HG02642 (cell line): ENCODE measurements at regions not wholly inside any gene's neighbourhood (a gene's known extent, or its start where the extent isn't known, plus 50 kb on each side); places are given as distances from the start of the nearest gene placed in this dataset.
A peak's percentile ranks its signal among the peaks of the same experiment; 100 is the strongest.
"Not testable (repeated sequence)": the region's sequence is repeated elsewhere in the genome, so short reads cannot be mapped to it uniquely, and the experiment has no call there.

Experiments
- ATAC-seq: cut with Tn5 transposase; IDR thresholded peaks from one replicate; pipeline ENCODE4 v1.9.1; 2021; ENCODE audit warnings: mild to moderate bottlenecking; ENCODE audit not compliant: unreplicated experiment, poor library complexity

- ATAC-seq: peak; percentile 90
These were observed 152.4 kb upstream of the MAN1A1 start for GRCh38 chr6:119501798-119502483.

GRCh38 chr6:119499797-119500196, 150.2 kb upstream of the MAN1A1 start:
- ATAC-seq: no peak

- no peak for ATAC-seq
These were observed 148.6 kb upstream of the MAN1A1 start for GRCh38 chr6:119497988-119498727.

GRCh38 chr6:119495230-119495683, 145.7 kb upstream of the MAN1A1 start:
- no peak for ATAC-seq

GRCh38 chr6:119493980-119494379, 144.4 kb upstream of the MAN1A1 start:
- ATAC-seq: no peak

- ATAC-seq: not testable (repeated sequence)
These were observed 141.6 kb upstream of the MAN1A1 start for GRCh38 chr6:119491112-119491511.

GRCh38 chr6:119490050-119490449, 140.5 kb upstream of the MAN1A1 start:
- ATAC-seq: not testable (repeated sequence)

GRCh38 chr6:119484598-119484997, 135.0 kb upstream of the MAN1A1 start:
- no peak for ATAC-seq

GRCh38 chr6:119483908-119484307, 134.3 kb upstream of the MAN1A1 start:
- no peak for ATAC-seq

- no peak for ATAC-seq
These were observed 133.3 kb upstream of the MAN1A1 start for GRCh38 chr6:119482850-119483285.

GRCh38 chr6:119481976-119482375, 132.4 kb upstream of the MAN1A1 start:
- ATAC-seq: no peak

GRCh38 chr6:119480961-119481497, 131.5 kb upstream of the MAN1A1 start:
- ATAC-seq: no peak

GRCh38 chr6:119479860-119480655, 130.5 kb upstream of the MAN1A1 start:
- ATAC-seq: no peak

- ATAC-seq: peak; percentile 82
These were observed 127.0 kb upstream of the MAN1A1 start for GRCh38 chr6:119476554-119476953.

GRCh38 chr6:119476024-119476423, 126.5 kb upstream of the MAN1A1 start:
- ATAC-seq: peak; percentile 17

GRCh38 chr6:119470893-119471542, 121.5 kb upstream of the MAN1A1 start:
- no peak for ATAC-seq

- ATAC-seq: no peak
These were observed 118.0 kb upstream of the MAN1A1 start for GRCh38 chr6:119467488-119468081.

GRCh38 chr6:119466226-119466625, 116.7 kb upstream of the MAN1A1 start:
- ATAC-seq: no peak

GRCh38 chr6:119463081-119463626, 113.6 kb upstream of the MAN1A1 start:
- peak; percentile 78 for ATAC-seq
